Stimulated activated naive CD8-positive, alpha-beta T cell treated with anti-CD3 and anti-CD28 coated beads, Interleukin-15, amount 100 ng/mL, for 72 hours (primary cell): ENCODE measurements at regions not wholly inside any gene's neighbourhood (a gene's known extent, or its start where the extent isn't known, plus 50 kb on each side); places are given as distances from the start of the nearest gene placed in this dataset.
"Not testable (repeated sequence)": the region's sequence is repeated elsewhere in the genome, so short reads cannot be mapped to it uniquely, and the experiment has no call there.

Source experiments
- ATAC-seq: fragments of 150-1000 bp; cut with Tn5 transposase; 2 replicates; pipeline ENCODE4 v1.10.0; 2021; ENCODE audit warnings: mild to moderate bottlenecking, moderate library complexity
- DNase-seq, 2 donors: peaks; one replicate each; pipeline ENCODE4 v3.0.0; 2021 to 2022
- H3K27ac Mint-ChIP-seq, 2 donors: one replicate each; pipeline ENCODE4 v1.8.0; 2022; ENCODE audit warnings: mild to moderate bottlenecking in 2 of 2, mixed read lengths in 2 of 2, moderate library complexity in 2 of 2
- H3K27me3 Mint-ChIP-seq: one replicate; pipeline ENCODE4 v1.8.0; 2022; ENCODE audit warnings: mixed read lengths
- H3K4me1 Mint-ChIP-seq: one replicate; pipeline ENCODE4 v1.8.0; 2022; ENCODE audit warnings: mild to moderate bottlenecking, mixed read lengths
- H3K4me3 Mint-ChIP-seq, 2 donors: one replicate each; pipeline ENCODE4 v1.8.0; 2022; ENCODE audit warnings: mild to moderate bottlenecking in 2 of 2, mixed read lengths in 2 of 2, moderate library complexity in 1 of 2
- H3K9me3 Mint-ChIP-seq, 2 donors: one replicate each; pipeline ENCODE4 v1.8.0; 2022; ENCODE audit warnings: mixed read lengths in 2 of 2

GRCh38 chr9:102416251-102416650, 578.9 kb upstream of the CYLC2 start:
- not testable (repeated sequence) for H3K4me1 Mint-ChIP-seq, H3K27me3 Mint-ChIP-seq, H3K4me3 Mint-ChIP-seq, H3K27ac Mint-ChIP-seq, ATAC-seq, DNase-seq
- peaks cover 7 to 28% of the 10 kb centered on the region in 2 donors for H3K9me3 Mint-ChIP-seq

- Mint-ChIP-seq H3K27ac (no peak overlapping the region), H3K4me3 (no peak overlapping the region), H3K9me3 (peaks cover 0 to 7% of the 10 kb centered on the region in 2 donors), H3K27me3 (no peaks in the 10 kb centered on the region), H3K4me1 (no peaks in the 10 kb centered on the region)
- ATAC-seq (no peak), DNase-seq (no peak)
Measured at GRCh38 chr9:102405218-102405867, 589.8 kb upstream of the CYLC2 start.

GRCh38 chr9:102403514-102403913, 591.6 kb upstream of the CYLC2 start:
- ATAC-seq = no peak
- Mint-ChIP-seq H3K4me3 (no peak overlapping the region), H3K27me3 (no peaks in the 10 kb centered on the region), H3K4me1 (no peaks in the 10 kb centered on the region), H3K9me3 (peaks cover 0 to 7% of the 10 kb centered on the region in 2 donors), H3K27ac (no peak overlapping the region)
- DNase-seq = no peak

GRCh38 chr9:102398205-102398604, 596.9 kb upstream of the CYLC2 start:
- no peak overlapping the region for H3K4me3 Mint-ChIP-seq
- peaks cover 4 to 12% of the 10 kb centered on the region in 2 donors for H3K9me3 Mint-ChIP-seq
- no peaks in the 10 kb centered on the region for H3K27me3 Mint-ChIP-seq
- ATAC-seq = no peak
- no peaks in the 10 kb centered on the region for H3K4me1 Mint-ChIP-seq
- DNase-seq = no peak
- H3K27ac Mint-ChIP-seq = peak overlapping the region in 1 of 2 donors; percentile 34

GRCh38 chr9:102385620-102386019, 609.5 kb upstream of the CYLC2 start:
- H3K4me3 Mint-ChIP-seq, H3K4me1 Mint-ChIP-seq, DNase-seq, ATAC-seq, H3K27me3 Mint-ChIP-seq, H3K27ac Mint-ChIP-seq: not testable (repeated sequence)
- H3K9me3 Mint-ChIP-seq = peaks cover 2 to 22% of the 10 kb centered on the region in 2 donors

- no peaks in the 10 kb centered on the region for H3K4me1 Mint-ChIP-seq
- H3K4me3 Mint-ChIP-seq = no peak overlapping the region
- no peaks in the 10 kb centered on the region for H3K27me3 Mint-ChIP-seq
- H3K27ac Mint-ChIP-seq = no peak overlapping the region
- ATAC-seq (no peak), DNase-seq (no peak)
- H3K9me3 Mint-ChIP-seq = peaks cover 0 to 11% of the 10 kb centered on the region in 2 donors
Measured at GRCh38 chr9:102362470-102363132, 624.2 kb upstream of the GRIN3A start.

- ATAC-seq (no peak), DNase-seq (no peak)
- Mint-ChIP-seq H3K4me1 (no peaks in the 10 kb centered on the region), H3K27me3 (no peaks in the 10 kb centered on the region), H3K9me3 (peaks cover 7 to 18% of the 10 kb centered on the region in 2 donors), H3K27ac (no peak overlapping the region), H3K4me3 (no peak overlapping the region)
Measured at GRCh38 chr9:102360846-102361245, 622.4 kb upstream of the GRIN3A start.

- peaks cover 11 to 13% of the 10 kb centered on the region in 2 donors for H3K9me3 Mint-ChIP-seq
- H3K27ac Mint-ChIP-seq = no peak overlapping the region
- DNase-seq (no peak), ATAC-seq (no peak)
- no peaks in the 10 kb centered on the region for H3K4me1 Mint-ChIP-seq
- H3K27me3 Mint-ChIP-seq = no peaks in the 10 kb centered on the region
- no peak overlapping the region for H3K4me3 Mint-ChIP-seq
Measured at GRCh38 chr9:102355982-102356381, 617.5 kb upstream of the GRIN3A start.

- Mint-ChIP-seq H3K27ac (no peak overlapping the region), H3K4me1 (no peaks in the 10 kb centered on the region), H3K27me3 (no peaks in the 10 kb centered on the region), H3K4me3 (no peak overlapping the region), H3K9me3 (peaks cover 19 to 21% of the 10 kb centered on the region in 2 donors)
- ATAC-seq = no peak
- DNase-seq = no peak
Measured at GRCh38 chr9:102354041-102354440, 615.6 kb upstream of the GRIN3A start.

GRCh38 chr9:102337471-102337870, 599.0 kb upstream of the GRIN3A start:
- not testable (repeated sequence) for DNase-seq, H3K27ac Mint-ChIP-seq, ATAC-seq, H3K4me3 Mint-ChIP-seq, H3K4me1 Mint-ChIP-seq, H3K27me3 Mint-ChIP-seq
- peaks cover 13 to 24% of the 10 kb centered on the region in 2 donors for H3K9me3 Mint-ChIP-seq

- Mint-ChIP-seq H3K4me1 (no peaks in the 10 kb centered on the region), H3K4me3 (no peak overlapping the region), H3K9me3 (peaks cover 20 to 31% of the 10 kb centered on the region in 2 donors), H3K27me3 (no peaks in the 10 kb centered on the region), H3K27ac (no peak overlapping the region)
- no peak for DNase-seq
- ATAC-seq = no peak
Measured at GRCh38 chr9:102309379-102309778, 570.9 kb upstream of the GRIN3A start.

GRCh38 chr9:102295188-102295587, 556.7 kb upstream of the GRIN3A start:
- Mint-ChIP-seq H3K27ac (no peak overlapping the region), H3K27me3 (no peaks in the 10 kb centered on the region), H3K4me3 (no peak overlapping the region), H3K4me1 (no peaks in the 10 kb centered on the region), H3K9me3 (no peaks in the 10 kb centered on the region)
- DNase-seq = no peak
- no peak for ATAC-seq

- no peak overlapping the region for H3K27ac Mint-ChIP-seq
- H3K27me3 Mint-ChIP-seq = no peaks in the 10 kb centered on the region
- peaks cover 0 to 9% of the 10 kb centered on the region in 2 donors for H3K9me3 Mint-ChIP-seq
- no peaks in the 10 kb centered on the region for H3K4me1 Mint-ChIP-seq
- H3K4me3 Mint-ChIP-seq = no peak overlapping the region
- no peak for ATAC-seq
- no peak for DNase-seq
Measured at GRCh38 chr9:102273952-102274351, 535.5 kb upstream of the GRIN3A start.

GRCh38 chr9:102253099-102253498, 514.7 kb upstream of the GRIN3A start:
- no peaks in the 10 kb centered on the region for H3K27me3 Mint-ChIP-seq

GRCh38 chr9:102244916-102245315, 506.5 kb upstream of the GRIN3A start:
- H3K27ac Mint-ChIP-seq = no peak overlapping the region
- no peaks in the 10 kb centered on the region for H3K27me3 Mint-ChIP-seq
- DNase-seq (no peak), ATAC-seq (no peak)
- H3K4me1 Mint-ChIP-seq = no peaks in the 10 kb centered on the region
- no peaks in the 10 kb centered on the region for H3K9me3 Mint-ChIP-seq
- no peak overlapping the region for H3K4me3 Mint-ChIP-seq

More at GRCh38 chr9:102253099-102253498, 514.7 kb upstream of the GRIN3A start:
- Mint-ChIP-seq H3K9me3 (peaks cover 0 to 7% of the 10 kb centered on the region in 2 donors), H3K4me3 (no peak overlapping the region), H3K4me1 (no peaks in the 10 kb centered on the region), H3K27ac (no peak overlapping the region)
- DNase-seq (no peak), ATAC-seq (no peak)

GRCh38 chr9:102237520-102237919, 499.1 kb upstream of the GRIN3A start:
- no peak overlapping the region for H3K4me3 Mint-ChIP-seq
- no peaks in the 10 kb centered on the region for H3K9me3 Mint-ChIP-seq
- H3K4me1 Mint-ChIP-seq = no peaks in the 10 kb centered on the region
- H3K27me3 Mint-ChIP-seq = no peaks in the 10 kb centered on the region
- DNase-seq (no peak), ATAC-seq (no peak)
- H3K27ac Mint-ChIP-seq = peak overlapping the region in 1 of 2 donors; percentile 27
